BJ (cell line): ENCODE measurements at regions not wholly inside any gene's neighbourhood (a gene's known extent, or its start where the extent isn't known, plus 50 kb on each side); places are given as distances from the start of the nearest gene placed in this dataset.
"Not testable (repeated sequence)": the region's sequence is repeated elsewhere in the genome, so short reads cannot be mapped to it uniquely, and the experiment has no call there.

Experiments used
- CTCF ChIA-PET: fragments of 350-600 bp; formaldehyde crosslinking; extraction: SDS; loops from one replicate; lab custom pipeline; 2021; ENCODE audit warnings: antibody characterized with exemption, inconsistent platforms; lab: Yijun Ruan, JAX
- POLR2A ChIA-PET: fragments of 300-600 bp; sonication (Branson Sonifier 250); formaldehyde crosslinking; extraction: SDS; loops from one replicate; lab custom pipeline; 2021; ENCODE audit warnings: antibody characterized with exemption; lab: Charles Lee
- DNase-seq: peaks from one replicate; pipeline ENCODE4 v3.0.0-alpha.2; 2011; ENCODE audit warnings: low read depth
- H3K27me3 ChIP-seq: 2 replicates; pipeline ENCODE4 v1.6.0; 2011; ENCODE audit warnings: low read length; ENCODE audit not compliant: control insufficient read depth, insufficient read depth
- H3K36me3 ChIP-seq: 2 replicates; pipeline ENCODE4 v1.5.1; 2011; ENCODE audit warnings: low read length; ENCODE audit not compliant: control insufficient read depth, insufficient read depth
- H3K4me3 ChIP-seq: 2 replicates; pipeline ENCODE4 v1.5.1; 2011; ENCODE audit warnings: low read depth, mild to moderate bottlenecking, control low read depth, low read length
- TF ChIP-seq, protein P1 (sequence below): IDR thresholded peaks from 2 replicates; pipeline ENCODE4 v1.5.1; 2011; ENCODE audit warnings: low read depth, mild to moderate bottlenecking, control low read depth, inconsistent platforms, low read length, moderate library complexity; ENCODE audit not compliant: insufficient read depth

DNA sequence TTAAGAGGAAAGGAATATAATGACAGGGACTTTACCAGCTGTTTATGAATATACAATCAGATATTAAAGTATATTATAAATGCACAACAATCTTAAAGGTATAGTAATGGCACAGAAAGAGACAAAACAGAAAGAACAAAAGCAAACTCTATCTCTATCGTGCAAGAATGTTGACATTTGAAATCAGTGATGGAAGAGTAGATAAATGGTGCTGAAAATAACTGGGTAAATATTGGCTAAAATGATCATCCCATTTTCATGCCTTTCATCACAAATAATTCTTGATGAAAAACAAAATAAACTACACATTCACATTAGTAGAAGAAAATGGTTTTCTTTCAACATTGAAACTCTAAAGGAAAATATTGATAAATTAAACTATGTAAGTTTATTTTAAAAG, 495.9 kb downstream of the IRS1 start:
- no peaks in the 10 kb centered on the region for H3K27me3 ChIP-seq
- POLR2A ChIA-PET = no interaction called here
- H3K4me3 ChIP-seq = no peak overlapping the region
- CTCF ChIA-PET = no interaction called here
- TF ChIP-seq, protein P1, sequence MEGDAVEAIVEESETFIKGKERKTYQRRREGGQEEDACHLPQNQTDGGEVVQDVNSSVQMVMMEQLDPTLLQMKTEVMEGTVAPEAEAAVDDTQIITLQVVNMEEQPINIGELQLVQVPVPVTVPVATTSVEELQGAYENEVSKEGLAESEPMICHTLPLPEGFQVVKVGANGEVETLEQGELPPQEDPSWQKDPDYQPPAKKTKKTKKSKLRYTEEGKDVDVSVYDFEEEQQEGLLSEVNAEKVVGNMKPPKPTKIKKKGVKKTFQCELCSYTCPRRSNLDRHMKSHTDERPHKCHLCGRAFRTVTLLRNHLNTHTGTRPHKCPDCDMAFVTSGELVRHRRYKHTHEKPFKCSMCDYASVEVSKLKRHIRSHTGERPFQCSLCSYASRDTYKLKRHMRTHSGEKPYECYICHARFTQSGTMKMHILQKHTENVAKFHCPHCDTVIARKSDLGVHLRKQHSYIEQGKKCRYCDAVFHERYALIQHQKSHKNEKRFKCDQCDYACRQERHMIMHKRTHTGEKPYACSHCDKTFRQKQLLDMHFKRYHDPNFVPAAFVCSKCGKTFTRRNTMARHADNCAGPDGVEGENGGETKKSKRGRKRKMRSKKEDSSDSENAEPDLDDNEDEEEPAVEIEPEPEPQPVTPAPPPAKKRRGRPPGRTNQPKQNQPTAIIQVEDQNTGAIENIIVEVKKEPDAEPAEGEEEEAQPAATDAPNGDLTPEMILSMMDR = no peak
- H3K36me3 ChIP-seq = no peaks in the 10 kb centered on the region
- no peak for DNase-seq

DNA sequence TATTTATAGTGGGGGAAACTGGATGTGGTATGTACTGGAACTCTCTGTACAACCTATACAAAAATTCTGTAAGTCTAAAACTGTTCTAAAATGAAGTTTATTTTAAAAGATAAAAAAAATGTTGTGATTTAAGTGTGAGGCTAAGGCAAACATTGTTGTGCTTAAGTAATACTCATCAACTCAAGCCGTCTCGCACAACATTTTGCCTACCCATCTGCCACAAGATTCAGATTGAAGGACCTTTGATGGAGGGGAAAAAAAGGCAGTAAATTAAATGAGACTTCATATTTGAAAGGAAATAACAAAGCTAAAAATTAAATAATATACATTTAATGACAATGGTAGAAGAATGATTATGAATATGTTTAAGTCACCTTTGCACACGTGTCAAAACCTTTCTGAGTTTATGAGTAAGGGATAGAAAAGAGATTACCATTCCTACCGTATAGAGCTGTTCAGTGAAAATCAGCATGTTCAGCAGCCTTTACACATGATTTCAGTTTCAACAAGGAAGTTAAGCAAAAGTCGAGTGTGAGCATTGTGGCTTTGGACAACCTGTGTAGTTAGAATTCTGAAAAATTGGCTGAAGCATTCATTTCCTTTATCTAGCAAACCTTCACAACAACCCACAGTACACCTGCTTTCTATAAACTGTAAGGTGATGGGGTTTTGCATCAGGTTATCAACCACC, 499.3 kb downstream of the IRS1 start:
- Histone ChIP-seq H3K36me3 (no peaks in the 10 kb centered on the region), H3K4me3 (no peak overlapping the region), H3K27me3 (no peaks in the 10 kb centered on the region)
- POLR2A ChIA-PET = no interaction called here
- TF ChIP-seq, protein P1 = no peak
- DNase-seq = no peak
- CTCF ChIA-PET = interaction anchor here (0.7 kb wide), 1 partner anchor 389 kb away, joined by 3 read pairs; no protein-coding TSS in a partner anchor

DNA sequence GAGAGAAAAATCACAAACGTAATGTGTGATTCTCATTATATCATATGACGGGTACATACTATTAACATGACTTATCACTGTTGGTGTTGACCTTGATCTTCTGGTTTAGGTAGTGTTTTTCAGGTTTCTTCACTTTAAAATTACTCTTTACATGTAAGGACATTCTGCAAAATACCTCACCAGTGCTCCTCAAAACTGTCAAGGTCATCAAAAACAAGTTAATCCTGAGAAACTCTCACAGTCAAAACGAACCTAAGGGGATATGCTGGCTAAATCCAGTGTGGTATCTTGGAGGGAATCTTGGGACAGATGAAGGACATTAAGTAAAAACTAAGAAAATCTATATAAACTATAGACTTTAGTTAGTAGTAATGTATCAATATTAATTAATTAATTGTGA, 499.8 kb downstream of the IRS1 start:
- ChIA-PET CTCF (no interaction called here), POLR2A (no interaction called here)
- H3K27me3 ChIP-seq = no peaks in the 10 kb centered on the region
- no peak overlapping the region for H3K4me3 ChIP-seq
- TF ChIP-seq, protein P1 = no peak
- no peak for DNase-seq
- H3K36me3 ChIP-seq = no peaks in the 10 kb centered on the region

DNA sequence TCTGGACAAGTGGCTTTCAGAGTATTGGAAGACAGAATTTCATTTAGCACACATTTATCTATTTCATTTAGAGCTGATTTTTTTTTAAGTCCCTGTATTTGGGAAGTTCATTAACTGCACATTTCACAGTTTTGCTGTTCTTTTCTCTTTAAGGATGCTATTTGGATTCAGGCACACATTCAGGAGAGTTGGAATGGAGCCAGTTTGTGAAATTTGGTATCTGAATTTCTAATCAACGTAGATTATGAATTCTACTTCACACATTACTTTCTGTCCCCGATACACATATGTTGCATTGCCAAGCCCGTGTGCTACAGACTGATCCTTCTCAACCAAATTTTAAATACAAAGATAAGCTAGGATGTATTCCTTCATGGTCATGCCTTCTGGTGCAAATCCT, 503.9 kb downstream of the IRS1 start:
- no peaks in the 10 kb centered on the region for H3K27me3 ChIP-seq
- POLR2A ChIA-PET = no interaction called here
- no peak for DNase-seq
- no peaks in the 10 kb centered on the region for H3K36me3 ChIP-seq
- H3K4me3 ChIP-seq = no peak overlapping the region
- TF ChIP-seq, protein P1 = no peak
- CTCF ChIA-PET = no interaction called here

DNA sequence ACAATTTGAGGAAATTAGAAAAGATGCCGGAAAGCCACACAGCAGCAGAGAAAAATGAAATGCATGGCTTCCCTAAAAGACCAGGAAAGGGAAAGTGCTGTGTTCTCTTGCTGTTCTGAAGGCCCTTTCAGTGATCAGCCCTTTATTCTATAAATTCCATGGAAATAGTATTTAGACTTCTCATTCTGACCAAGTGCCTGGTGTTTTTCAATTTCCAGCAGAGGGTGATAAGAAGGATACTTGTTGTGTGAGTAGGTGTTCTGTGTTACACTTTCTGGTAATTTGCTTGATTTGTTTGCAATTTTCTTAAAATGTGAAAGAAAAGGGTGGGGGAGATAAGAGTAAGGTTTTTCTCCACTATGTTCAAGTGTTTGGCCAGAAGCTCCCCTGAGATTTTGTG, 504.5 kb downstream of the IRS1 start:
- POLR2A ChIA-PET = no interaction called here
- TF ChIP-seq, protein P1 = no peak
- Histone ChIP-seq H3K4me3 (no peak overlapping the region), H3K36me3 (no peaks in the 10 kb centered on the region), H3K27me3 (no peaks in the 10 kb centered on the region)
- CTCF ChIA-PET = no interaction called here
- no peak for DNase-seq

DNA sequence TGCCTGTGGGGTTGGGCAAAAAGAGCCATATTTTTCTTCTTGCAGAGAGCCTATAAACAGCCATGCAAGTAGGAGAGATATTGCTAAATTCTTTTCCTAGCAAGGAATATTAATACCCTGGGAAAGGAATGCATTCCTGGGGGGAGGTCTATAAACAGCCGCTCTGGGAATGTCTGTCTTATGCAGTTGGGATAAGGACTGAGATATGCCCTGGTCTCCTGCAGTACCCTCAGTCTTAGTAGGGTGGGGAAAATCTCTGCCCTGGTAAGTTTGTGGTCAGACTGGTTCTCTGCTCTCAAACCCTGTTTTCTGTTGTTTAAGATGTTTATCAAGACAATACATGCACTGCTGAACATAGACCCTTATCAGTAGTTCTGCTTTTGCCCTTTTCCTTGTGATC, 508.3 kb downstream of the IRS1 start:
- CTCF ChIA-PET, H3K4me3 ChIP-seq, H3K36me3 ChIP-seq, H3K27me3 ChIP-seq, POLR2A ChIA-PET, DNase-seq: not testable (repeated sequence)
